RWPE1 (cell line): ENCODE measurements at regions not wholly inside any gene's neighbourhood (a gene's known extent, or its start where the extent isn't known, plus 50 kb on each side); places are given as distances from the start of the nearest gene placed in this dataset.

ENCODE experiments used
- CTCF ChIA-PET: fragments of 350-600 bp; sonication (Branson Sonifier 250); formaldehyde crosslinking; extraction: SDS; loops from one replicate; lab custom pipeline; 2021; lab: Yijun Ruan, JAX
- POLR2A ChIA-PET: fragments of 400-600 bp; formaldehyde crosslinking; extraction: SDS; loops from one replicate; lab custom pipeline; 2020; ENCODE audit warnings: antibody characterized with exemption; ENCODE audit not compliant: low non-redundant PET; lab: Yijun Ruan, JAX
- DNase-seq: peaks from one replicate; pipeline ENCODE4 v3.0.0; 2012; ENCODE audit warnings: low spot score
- H3K27ac ChIP-seq: fragments of 450-650 bp; 2 replicates; pipeline ENCODE4 v1.5.1; 2017
- CTCF ChIP-seq: fragments of 450-650 bp; conservative IDR thresholded peaks from 2 replicates; pipeline ENCODE4 v1.5.1; 2017; ENCODE audit warnings: low read depth, mild to moderate bottlenecking

GRCh38 chr10:108980869-108981268, 942.4 kb downstream of the XPNPEP1 start:
- H3K27ac ChIP-seq = no peak overlapping the region
- CTCF ChIA-PET = no interaction called here
- POLR2A ChIA-PET = no interaction called here
- TF ChIP-seq CTCF = no peak
- DNase-seq = no peak

GRCh38 chr10:108975459-108976058, 947.8 kb downstream of the XPNPEP1 start:
- POLR2A ChIA-PET = no interaction called here
- H3K27ac ChIP-seq = no peak overlapping the region
- CTCF ChIA-PET = no interaction called here
- TF ChIP-seq CTCF = no peak
- DNase-seq = no peak

GRCh38 chr10:108970016-108970415, 953.3 kb downstream of the XPNPEP1 start:
- ChIA-PET POLR2A (no interaction called here), CTCF (no interaction called here)
- TF ChIP-seq CTCF = no peak
- no peak overlapping the region for H3K27ac ChIP-seq
- DNase-seq = peak; percentile 5

- TF ChIP-seq CTCF = no peak
- DNase-seq = no peak
- POLR2A ChIA-PET = no interaction called here
- CTCF ChIA-PET = no interaction called here
- H3K27ac ChIP-seq = no peak overlapping the region
Measured at GRCh38 chr10:108966411-108966810, 956.9 kb downstream of the XPNPEP1 start.

GRCh38 chr10:108966005-108966404, 957.3 kb downstream of the XPNPEP1 start:
- H3K27ac ChIP-seq = no peak overlapping the region
- no peak for TF ChIP-seq CTCF
- POLR2A ChIA-PET = no interaction called here
- no peak for DNase-seq
- CTCF ChIA-PET = no interaction called here

GRCh38 chr10:108962172-108962571, 961.1 kb downstream of the XPNPEP1 start:
- CTCF ChIA-PET = no interaction called here
- POLR2A ChIA-PET = no interaction called here
- H3K27ac ChIP-seq = no peak overlapping the region
- DNase-seq = no peak
- no peak for TF ChIP-seq CTCF

GRCh38 chr10:108957681-108958080, 965.6 kb downstream of the XPNPEP1 start:
- ChIA-PET CTCF (interaction anchor here (0.6 kb wide), 1 partner anchor 1274 kb away, joined by 4 read pairs; no protein-coding TSS in a partner anchor), POLR2A (no interaction called here)
- no peak overlapping the region for H3K27ac ChIP-seq
- TF ChIP-seq CTCF = no peak
- no peak for DNase-seq
